H9 (cell line): ENCODE measurements at regions not wholly inside any gene's neighbourhood (a gene's known extent, or its start where the extent isn't known, plus 50 kb on each side); places are given as distances from the start of the nearest gene placed in this dataset.

Experiments
- DNase-seq: peaks from one replicate; pipeline ENCODE4 v3.0.0-alpha.2; 2017
- H2AFZ ChIP-seq: one replicate; pipeline ENCODE4 v1.6.1; 2013; ENCODE audit warnings: mild to moderate bottlenecking, low read length, control low read depth, moderate library complexity
- H2AK5ac ChIP-seq: 2 replicates; pipeline ENCODE4 v1.6.1; 2013; ENCODE audit warnings: low read length, control low read depth, mixed read lengths; ENCODE audit not compliant: insufficient read length
- H2BK120ac ChIP-seq: one replicate; pipeline ENCODE4 v1.6.1; 2013; ENCODE audit warnings: low read depth, mild to moderate bottlenecking, low read length, control low read depth, inconsistent platforms; ENCODE audit not compliant: poor library complexity, severe bottlenecking
- H2BK12ac ChIP-seq: 2 replicates; pipeline ENCODE4 v1.6.1; 2013; ENCODE audit warnings: low read length, control low read depth, mixed read lengths, low read depth; ENCODE audit not compliant: insufficient read length
- H2BK15ac ChIP-seq: 2 replicates; pipeline ENCODE4 v1.6.1; 2013; ENCODE audit warnings: low read depth, low read length, control low read depth
- H2BK20ac ChIP-seq: one replicate; pipeline ENCODE4 v1.6.1; 2013; ENCODE audit warnings: low read depth, mild to moderate bottlenecking, low read length, control low read depth, inconsistent platforms; ENCODE audit not compliant: poor library complexity, severe bottlenecking
- H2BK5ac ChIP-seq: 2 replicates; pipeline ENCODE4 v1.6.1; 2013; ENCODE audit warnings: low read length, control low read depth, mixed read lengths; ENCODE audit not compliant: insufficient read length
- H3K14ac ChIP-seq: 2 replicates; pipeline ENCODE4 v1.6.1; 2013; ENCODE audit warnings: low read length, control low read depth; ENCODE audit not compliant: insufficient read depth
- H3K18ac ChIP-seq: 2 replicates; pipeline ENCODE4 v1.6.1; 2013; ENCODE audit warnings: low read depth, mild to moderate bottlenecking, mixed read lengths, low read length, control low read depth; ENCODE audit not compliant: insufficient read length
- H3K23ac ChIP-seq: 2 replicates; pipeline ENCODE4 v1.6.1; 2013; ENCODE audit warnings: low read length, control low read depth, mixed read lengths, low read depth; ENCODE audit not compliant: insufficient read length
- H3K23me2 ChIP-seq: 2 replicates; pipeline ENCODE4 v1.6.1; 2013; ENCODE audit warnings: low read depth, mild to moderate bottlenecking, mixed read lengths, low read length, control low read depth; ENCODE audit not compliant: insufficient read length, poor library complexity, severe bottlenecking
- H3K27ac ChIP-seq: 2 replicates; pipeline ENCODE4 v1.5.1; 2013; ENCODE audit warnings: low read length, control low read depth, mixed read lengths, low read depth; ENCODE audit not compliant: insufficient read length
- H3K27me3 ChIP-seq: 2 replicates; pipeline ENCODE4 v1.6.1; 2013; ENCODE audit warnings: low read length, control low read depth, inconsistent platforms; ENCODE audit not compliant: insufficient read depth
- H3K4ac ChIP-seq: 2 replicates; pipeline ENCODE4 v1.6.1; 2013; ENCODE audit warnings: low read depth, mild to moderate bottlenecking, control low read depth, inconsistent platforms, low read length, moderate library complexity
- H3K4me1 ChIP-seq: 2 replicates; pipeline ENCODE4 v1.6.1; 2013; ENCODE audit warnings: low read length, control low read depth, inconsistent platforms; ENCODE audit not compliant: insufficient read depth
- H3K4me2 ChIP-seq: 2 replicates; pipeline ENCODE4 v1.6.1; 2013; ENCODE audit warnings: low read length, control low read depth, mixed read lengths; ENCODE audit not compliant: insufficient read length, insufficient read depth
- H3K56ac ChIP-seq: 2 replicates; pipeline ENCODE4 v1.6.1; 2013; ENCODE audit warnings: low read depth, mild to moderate bottlenecking, mixed read lengths, low read length, control low read depth; ENCODE audit not compliant: insufficient read length
- H3K79me1 ChIP-seq: 2 replicates; pipeline ENCODE4 v1.6.1; 2013; ENCODE audit warnings: low read depth, mild to moderate bottlenecking, moderate library complexity, low read length, control low read depth, inconsistent platforms; ENCODE audit not compliant: insufficient read depth, poor library complexity, severe bottlenecking
- H3K79me2 ChIP-seq: 2 replicates; pipeline ENCODE4 v1.6.1; 2013; ENCODE audit warnings: low read length, control low read depth, inconsistent platforms; ENCODE audit not compliant: insufficient read depth
- H3K9ac ChIP-seq: 2 replicates; pipeline ENCODE4 v1.6.1; 2013; ENCODE audit warnings: low read length, control low read depth, mixed read lengths; ENCODE audit not compliant: insufficient read length; ENCODE audit errors: extremely low read depth
- H3K9me3 ChIP-seq: one replicate; pipeline ENCODE4 v1.6.1; 2013; ENCODE audit warnings: low read depth, low read length, inconsistent platforms; ENCODE audit not compliant: control insufficient read depth
- H3T11ph ChIP-seq: one replicate; pipeline ENCODE4 v1.6.1; 2013; ENCODE audit warnings: mild to moderate bottlenecking, low read length, control low read depth, inconsistent platforms
- H4K20me1 ChIP-seq: one replicate; pipeline ENCODE4 v1.6.1; 2013; ENCODE audit not compliant: control insufficient read depth, insufficient read length, insufficient read depth
- H4K5ac ChIP-seq: 2 replicates; pipeline ENCODE4 v1.6.1; 2013; ENCODE audit warnings: low read depth, mild to moderate bottlenecking, mixed read lengths, low read length, control low read depth; ENCODE audit not compliant: insufficient read length
- H4K8ac ChIP-seq: replicated peaks from 2 replicates; pipeline ENCODE4 v1.6.1; 2013; ENCODE audit warnings: low read length, control low read depth, mixed read lengths, low read depth; ENCODE audit not compliant: insufficient read length
- H4K91ac ChIP-seq: 2 replicates; pipeline ENCODE4 v1.6.1; 2013; ENCODE audit warnings: low read depth, mild to moderate bottlenecking, moderate library complexity, mixed read lengths, low read length, control low read depth; ENCODE audit not compliant: insufficient read length
- H3K27ac Mint-ChIP-seq, 3 experiments: 2 replicates in 2 of 3; 3 replicates in 1 of 3; pipeline ENCODE4 v1.8.0; 2020 to 2021; ENCODE audit warnings: mixed read lengths in 3 of 3, mild to moderate bottlenecking in 1 of 3, moderate library complexity in 1 of 3
- H3K27me3 Mint-ChIP-seq: 2 replicates; pipeline ENCODE4 v1.8.0; 2021; ENCODE audit warnings: low read depth, mild to moderate bottlenecking, moderate library complexity, mixed read lengths
- H3K36me3 Mint-ChIP-seq, 3 experiments: 2 replicates in 2 of 3; 3 replicates in 1 of 3; pipeline ENCODE4 v1.8.0; 2020 to 2021; ENCODE audit warnings: low read depth in 3 of 3, mixed read lengths in 3 of 3; ENCODE audit not compliant: insufficient read depth in 1 of 3
- H3K4me1 Mint-ChIP-seq, 2 experiments: 2 replicates each; pipeline ENCODE4 v1.8.0; 2020; ENCODE audit warnings: mixed read lengths in 2 of 2
- H3K4me3 Mint-ChIP-seq, 2 experiments: 2 replicates in 1 of 2; 3 replicates in 1 of 2; pipeline ENCODE4 v1.8.0; 2020 to 2021; ENCODE audit warnings: mild to moderate bottlenecking in 2 of 2, mixed read lengths in 2 of 2, moderate library complexity in 1 of 2
- H3K9me3 Mint-ChIP-seq, 2 experiments: 2 replicates in 1 of 2; 3 replicates in 1 of 2; pipeline ENCODE4 v1.8.0; 2020; ENCODE audit warnings: mild to moderate bottlenecking in 2 of 2, mixed read lengths in 2 of 2, moderate library complexity in 1 of 2
- CTCF ChIP-seq: fragments of 200-600 bp; sonication (generic); conservative IDR thresholded peaks from 3 replicates; pipeline ENCODE4 v1.8.0; 2021; ENCODE audit warnings: antibody characterized with exemption, mild to moderate bottlenecking
- WGBS: extraction: QIAGEN DNeasy Blood & Tissue Kit; methylation state at CpG from one replicate; pipeline ENCODE4 v1.1.7; 2013; ENCODE audit warnings: missing lambda C conversion rate, low lambda C conversion rate, mixed read lengths; ENCODE audit not compliant: insufficient read length; ENCODE audit errors: extremely low coverage; 5-methylcytosine and 5-hydroxymethylcytosine counted together

GRCh38 chr15:62450061-62450460, 285.0 kb upstream of the C2CD4B start:
- Histone ChIP-seq H3K27ac (no peak overlapping the region), H2AK5ac (no peak overlapping the region), H2BK5ac (no peak overlapping the region), H2BK15ac (no peak overlapping the region), H3K23ac (no peak overlapping the region), H4K5ac (no peak overlapping the region), H3K79me1 (no peaks in the 10 kb centered on the region), H3K4me2 (no peak overlapping the region), H4K8ac (no peak overlapping the region), H3K4ac (no peak overlapping the region), H2BK120ac (no peak overlapping the region), H3K9me3 (no peaks in the 10 kb centered on the region), H4K20me1 (no peaks in the 10 kb centered on the region), H2BK12ac (no peak overlapping the region), H3K18ac (no peak overlapping the region), H3K9ac (no peak overlapping the region), H2AFZ (no peak overlapping the region), H3K27me3 (no peaks in the 10 kb centered on the region), H3K23me2 (no peaks in the 10 kb centered on the region), H4K91ac (no peak overlapping the region), H3K56ac (no peak overlapping the region), H2BK20ac (no peak overlapping the region), H3T11ph (no peak overlapping the region), H3K79me2 (no peaks in the 10 kb centered on the region), H3K14ac (no peak overlapping the region), H3K4me1 (peaks cover 16% of the 10 kb centered on the region)
- WGBS, result no CpG with 5 or more reads among the region's 10 CpGs
- Mint-ChIP-seq H3K27ac (no peak overlapping the region), H3K27me3 (peaks cover 5% of the 10 kb centered on the region), H3K4me1 (peaks cover 57 to 59% of the 10 kb centered on the region in 2 experiments), H3K36me3 (no peaks in the 10 kb centered on the region), H3K9me3 (no peaks in the 10 kb centered on the region), H3K4me3 (no peak overlapping the region)
- no peak for DNase-seq
- no peak for TF ChIP-seq CTCF
